HEK293T (cell line): ENCODE measurements at regions not wholly inside any gene's neighbourhood (a gene's known extent, or its start where the extent isn't known, plus 50 kb on each side); places are given as distances from the start of the nearest gene placed in this dataset.

Source experiments
- ARNT ChIP-seq: fragments of 450-650 bp; IDR thresholded peaks from 2 replicates; pipeline ENCODE4 v1.6.1; 2017; ENCODE audit warnings: mild to moderate bottlenecking
- ELF4 ChIP-seq: fragments of 450-650 bp; IDR thresholded peaks from 2 replicates; pipeline ENCODE4 v1.6.1; 2017; ENCODE audit warnings: antibody characterized with exemption
- FOXA1 ChIP-seq: fragments of 450-650 bp; IDR thresholded peaks from 2 replicates; pipeline ENCODE4 v1.6.1; 2016; ENCODE audit warnings: mild to moderate bottlenecking
- FOXK2 ChIP-seq: fragments of 450-650 bp; IDR thresholded peaks from 2 replicates; pipeline ENCODE4 v1.6.1; 2016; ENCODE audit warnings: mild to moderate bottlenecking
- HDGF ChIP-seq: fragments of 450-650 bp; IDR thresholded peaks from 2 replicates; pipeline ENCODE4 v1.6.1; 2017; ENCODE audit warnings: antibody characterized with exemption, borderline replicate concordance
- L3MBTL2 ChIP-seq: fragments of 450-650 bp; conservative IDR thresholded peaks from 2 replicates; pipeline ENCODE4 v1.6.1; 2016; ENCODE audit warnings: mild to moderate bottlenecking
- NFRKB ChIP-seq: fragments of 450-650 bp; IDR thresholded peaks from 2 replicates; pipeline ENCODE4 v1.6.1; 2016; ENCODE audit warnings: mild to moderate bottlenecking, moderate library complexity
- SP1 ChIP-seq: fragments of 450-650 bp; IDR thresholded peaks from 2 replicates; pipeline ENCODE4 v1.6.1; 2017
- SUZ12 ChIP-seq: fragments of 450-650 bp; IDR thresholded peaks from 2 replicates; pipeline ENCODE4 v1.6.1; 2016; ENCODE audit warnings: mild to moderate bottlenecking
- TARDBP ChIP-seq: fragments of 450-650 bp; IDR thresholded peaks from 2 replicates; pipeline ENCODE4 v1.6.1; 2016
- ZNF384 ChIP-seq: fragments of 450-650 bp; IDR thresholded peaks from 2 replicates; pipeline ENCODE4 v1.6.1; 2016
- TF ChIP-seq, protein P1 (sequence below): fragments of 450-650 bp; IDR thresholded peaks from 2 replicates; pipeline ENCODE4 v1.6.1; 2016

GRCh38 chr9:3687145-3687544, 161.3 kb upstream of the RFX3 start:
- TF ChIP-seq ELF4 = no peak
- TF ChIP-seq SUZ12 = no peak
- TF ChIP-seq, protein P1, sequence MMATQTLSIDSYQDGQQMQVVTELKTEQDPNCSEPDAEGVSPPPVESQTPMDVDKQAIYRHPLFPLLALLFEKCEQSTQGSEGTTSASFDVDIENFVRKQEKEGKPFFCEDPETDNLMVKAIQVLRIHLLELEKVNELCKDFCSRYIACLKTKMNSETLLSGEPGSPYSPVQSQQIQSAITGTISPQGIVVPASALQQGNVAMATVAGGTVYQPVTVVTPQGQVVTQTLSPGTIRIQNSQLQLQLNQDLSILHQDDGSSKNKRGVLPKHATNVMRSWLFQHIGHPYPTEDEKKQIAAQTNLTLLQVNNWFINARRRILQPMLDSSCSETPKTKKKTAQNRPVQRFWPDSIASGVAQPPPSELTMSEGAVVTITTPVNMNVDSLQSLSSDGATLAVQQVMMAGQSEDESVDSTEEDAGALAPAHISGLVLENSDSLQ = no peak
- no peak for TF ChIP-seq SP1
- no peak for TF ChIP-seq TARDBP
- no peak for TF ChIP-seq FOXA1
- TF ChIP-seq FOXK2 = no peak
- no peak for TF ChIP-seq HDGF
- TF ChIP-seq NFRKB = no peak
- TF ChIP-seq L3MBTL2 = no peak
- TF ChIP-seq ARNT = no peak
- no peak for TF ChIP-seq ZNF384
